ENCODE measurements at regions not wholly inside any gene's neighbourhood (a gene's known extent, or its start where the extent isn't known, plus 50 kb on each side); places are given as distances from the start of the nearest gene placed in this dataset.

DNA sequence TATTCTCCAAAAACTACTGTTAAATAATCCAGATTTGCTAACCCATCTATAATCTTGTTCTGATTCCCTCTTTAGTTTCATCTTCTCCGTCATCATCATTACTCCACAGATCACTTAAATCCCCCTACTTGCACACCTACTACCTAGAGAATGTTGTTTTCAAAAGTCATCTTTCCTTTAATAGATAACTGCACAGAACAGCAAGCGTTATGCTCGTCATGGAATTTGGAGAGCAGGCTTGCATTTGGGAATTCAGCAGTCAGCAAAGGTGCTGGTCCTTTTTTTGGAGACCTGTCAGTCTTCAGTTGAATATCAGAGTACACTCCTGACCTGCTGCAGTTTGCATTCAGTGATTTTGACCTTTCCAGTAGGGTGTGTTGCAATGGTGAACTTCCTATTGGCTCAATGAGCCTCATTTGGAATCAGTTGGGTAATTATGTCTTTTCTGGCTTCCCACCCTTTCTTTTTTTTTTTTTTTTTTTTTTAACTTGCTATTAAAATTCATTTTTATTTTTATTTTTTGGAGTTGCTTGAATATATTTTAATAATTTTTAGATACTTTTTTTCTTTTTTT is 110.6 kb downstream of the HNRNPLL start:
- TF ChIP-seq CTCF (IDR thresholded peaks at IDR 0.05 in 2 of 3, conservative IDR thresholded peaks at IDR 0.05 in 1 of 3; ENCODE audit: borderline replicate concordance in 1 of 3, insufficient read depth in 1 of 3, low read depth in 2 of 3, low read length in 2 of 3) = no peak
- no peak for TF ChIP-seq ELF1 (IDR thresholded peaks at IDR 0.05; ENCODE audit: borderline replicate concordance, low read depth)
- no peak for TF ChIP-seq EZH2 (IDR thresholded peaks at IDR 0.05)
- no peak for TF ChIP-seq POLR2A (IDR thresholded peaks at IDR 0.05; ENCODE audit: borderline replicate concordance, extremely low read depth, insufficient read depth, insufficient read length)
